Activated CD4-positive, alpha-beta T cell treated with anti-CD3 and anti-CD28 coated beads for 36 hours (primary cell): ENCODE measurements at regions not wholly inside any gene's neighbourhood (a gene's known extent, or its start where the extent isn't known, plus 50 kb on each side); places are given as distances from the start of the nearest gene placed in this dataset.

Experiments
- ATAC-seq: fragments of 200-7000 bp; cut with Tn5 transposase; one replicate; pipeline ENCODE4 v1.10.0; 2021; ENCODE audit warnings: mild to moderate bottlenecking, moderate library complexity
- CTCF ChIA-PET: fragments of 350-600 bp; sonication (Branson Sonifier 250); formaldehyde crosslinking; loops from one replicate; lab custom pipeline; 2021; ENCODE audit warnings: antibody characterized with exemption; lab: Charles Lee
- POLR2A ChIA-PET: fragments of 350-600 bp; sonication (Branson Sonifier 250); formaldehyde crosslinking; loops from one replicate; lab custom pipeline; 2021; ENCODE audit warnings: antibody characterized with exemption, inconsistent platforms; lab: Charles Lee
- DNase-seq: peaks from one replicate; pipeline ENCODE4 v3.0.0-alpha.2; 2020
- H3K27ac Mint-ChIP-seq: one replicate; pipeline ENCODE4 v1.8.0; 2021; ENCODE audit warnings: mixed read lengths
- H3K27me3 Mint-ChIP-seq: one replicate; pipeline ENCODE4 v1.8.0; 2021; ENCODE audit warnings: mixed read lengths
- H3K36me3 Mint-ChIP-seq: one replicate; pipeline ENCODE4 v1.8.0; 2021; ENCODE audit warnings: low read depth, mixed read lengths
- H3K4me1 Mint-ChIP-seq: one replicate; pipeline ENCODE4 v1.8.0; 2021; ENCODE audit warnings: mixed read lengths
- H3K4me3 Mint-ChIP-seq: one replicate; pipeline ENCODE4 v1.8.0; 2021; ENCODE audit warnings: mild to moderate bottlenecking, moderate library complexity, mixed read lengths
- H3K9me3 Mint-ChIP-seq: one replicate; pipeline ENCODE4 v1.8.0; 2021; ENCODE audit warnings: low read depth, mixed read lengths
- intact Hi-C, 2 experiments: fragments of 100-400 bp; cut with DNase I in 1 of 2; cut with micrococcal nuclease in 1 of 2; formaldehyde crosslinking; loops; one replicate each; pipeline versions ENCODE4 v1.14.2 to v1.15.1; 2022 to 2024; cut with DNase I, micrococcal nuclease

DNA sequence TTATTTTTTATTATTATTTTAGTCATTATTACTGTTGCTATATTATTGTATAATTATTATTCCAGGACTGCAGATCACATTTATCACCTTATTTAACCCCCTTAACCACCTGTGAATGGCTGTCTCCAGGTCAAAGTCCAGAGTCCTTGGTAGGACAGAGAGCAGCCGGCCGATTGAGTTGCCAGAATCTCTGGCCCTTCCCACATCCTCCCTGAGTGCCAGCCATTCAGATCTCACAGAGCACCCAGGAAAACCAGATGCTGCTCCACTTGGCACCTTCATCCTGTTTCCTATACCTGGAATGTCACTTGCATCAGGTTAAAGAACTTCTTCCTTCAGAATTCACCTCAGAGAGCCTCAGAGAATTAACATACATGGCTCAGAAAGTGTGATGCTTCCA, 101.1 kb downstream of the ELAPOR2 start:
- POLR2A ChIA-PET = no interaction called here
- no peak for DNase-seq
- CTCF ChIA-PET = no interaction called here
- ATAC-seq = no peak
- Mint-ChIP-seq H3K4me1 (peaks cover 11% of the 10 kb centered on the region), H3K4me3 (no peak overlapping the region), H3K9me3 (peaks cover 5% of the 10 kb centered on the region), H3K27me3 (no peaks in the 10 kb centered on the region), H3K36me3 (no peaks in the 10 kb centered on the region), H3K27ac (no peak overlapping the region)
- intact Hi-C loops = no loop called here

DNA sequence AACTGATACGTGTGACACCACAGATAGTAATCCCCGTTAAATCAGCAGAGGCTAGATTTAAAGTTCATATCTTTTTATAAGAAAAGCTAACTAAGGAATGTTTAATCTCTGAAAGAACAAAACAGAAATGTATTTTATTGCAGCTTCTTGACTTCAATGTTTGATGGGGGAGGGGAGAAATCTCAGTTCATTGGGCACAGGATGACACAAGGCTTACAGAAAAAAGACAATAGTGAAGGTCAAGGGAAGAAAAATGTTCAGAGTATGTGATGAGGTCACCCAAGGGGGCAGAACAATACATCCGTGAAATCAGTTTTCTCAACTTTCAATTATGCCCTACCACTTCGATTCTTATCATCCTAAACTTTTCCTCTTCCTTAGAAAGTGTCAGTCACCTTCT, 102.9 kb downstream of the ELAPOR2 start:
- Mint-ChIP-seq H3K4me3 (no peak overlapping the region), H3K27me3 (no peaks in the 10 kb centered on the region), H3K4me1 (peaks cover 11% of the 10 kb centered on the region), H3K27ac (no peak overlapping the region), H3K36me3 (no peaks in the 10 kb centered on the region), H3K9me3 (peaks cover 5% of the 10 kb centered on the region)
- ATAC-seq = no peak
- ChIA-PET CTCF (interaction anchor here (0.7 kb wide), 1 partner anchor 18 kb away, joined by 4 read pairs; no protein-coding TSS in a partner anchor), POLR2A (no interaction called here)
- no peak for DNase-seq
- intact Hi-C loops = no loop called here

- no peak for ATAC-seq
- Mint-ChIP-seq H3K27ac (no peak overlapping the region), H3K27me3 (no peaks in the 10 kb centered on the region), H3K36me3 (no peaks in the 10 kb centered on the region), H3K4me1 (peaks cover 11% of the 10 kb centered on the region), H3K9me3 (peaks cover 5% of the 10 kb centered on the region), H3K4me3 (no peak overlapping the region)
- DNase-seq = no peak
- CTCF ChIA-PET = interaction anchor here (0.7 kb wide), 2 partner anchors 13 to 19 kb away, joined by 4 to 5 read pairs; no protein-coding TSS in a partner anchor
- intact Hi-C loops = no loop called here
- POLR2A ChIA-PET = interaction anchor here (0.7 kb wide), 1 partner anchor 191 kb away, joined by 5 read pairs; no protein-coding TSS in a partner anchor
Observed at GRCh38 chr7:86955895-86956503, 103.5 kb downstream of the ELAPOR2 start.

- Mint-ChIP-seq H3K4me3 (no peak overlapping the region), H3K4me1 (peaks cover 11% of the 10 kb centered on the region), H3K27ac (no peak overlapping the region), H3K9me3 (peaks cover 5% of the 10 kb centered on the region), H3K36me3 (no peaks in the 10 kb centered on the region), H3K27me3 (no peaks in the 10 kb centered on the region)
- DNase-seq (no peak), ATAC-seq (no peak)
- CTCF ChIA-PET = no interaction called here
- intact Hi-C loops = no loop called here
- POLR2A ChIA-PET = no interaction called here
Observed at GRCh38 chr7:86954971-86955370, 104.5 kb downstream of the ELAPOR2 start.

- DNase-seq = no peak
- intact Hi-C loops = no loop called here
- Mint-ChIP-seq H3K4me3 (no peak overlapping the region), H3K36me3 (no peaks in the 10 kb centered on the region), H3K27me3 (no peaks in the 10 kb centered on the region), H3K27ac (no peak overlapping the region), H3K4me1 (peaks cover 11% of the 10 kb centered on the region), H3K9me3 (no peaks in the 10 kb centered on the region)
- no peak for ATAC-seq
- ChIA-PET CTCF (no interaction called here), POLR2A (no interaction called here)
Observed at GRCh38 chr7:86953653-86954336, 105.7 kb downstream of the ELAPOR2 start.

DNA sequence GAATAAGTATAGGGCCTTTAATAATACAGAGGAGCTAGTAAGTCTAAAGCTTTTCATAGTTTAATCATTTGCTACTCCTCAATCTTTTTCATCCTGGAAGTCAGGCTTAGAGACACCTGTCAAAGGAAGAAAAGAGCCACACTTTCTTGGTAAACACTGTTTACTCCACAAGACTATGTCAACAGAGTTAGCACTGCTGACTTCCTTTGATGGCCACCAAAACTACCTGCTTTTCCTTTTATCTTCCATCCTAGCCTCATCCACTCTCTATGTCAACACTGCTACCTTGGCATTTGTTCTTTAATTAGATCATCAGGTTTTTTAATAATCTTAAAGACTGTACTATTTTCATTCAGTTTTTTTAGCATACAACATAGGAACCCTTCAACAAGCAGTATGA, 106.2 kb downstream of the ELAPOR2 start:
- POLR2A ChIA-PET = no interaction called here
- CTCF ChIA-PET = interaction anchor here (0.8 kb wide), 1 partner anchor 27 kb away, joined by 4 read pairs; no protein-coding TSS in a partner anchor
- H3K27ac Mint-ChIP-seq = no peak overlapping the region
- no peak for ATAC-seq
- no peaks in the 10 kb centered on the region for H3K36me3 Mint-ChIP-seq
- H3K4me3 Mint-ChIP-seq = no peak overlapping the region
- peaks cover 11% of the 10 kb centered on the region for H3K4me1 Mint-ChIP-seq
- no peaks in the 10 kb centered on the region for H3K9me3 Mint-ChIP-seq
- intact Hi-C loops = no loop called here
- H3K27me3 Mint-ChIP-seq = no peaks in the 10 kb centered on the region
- no peak for DNase-seq

DNA sequence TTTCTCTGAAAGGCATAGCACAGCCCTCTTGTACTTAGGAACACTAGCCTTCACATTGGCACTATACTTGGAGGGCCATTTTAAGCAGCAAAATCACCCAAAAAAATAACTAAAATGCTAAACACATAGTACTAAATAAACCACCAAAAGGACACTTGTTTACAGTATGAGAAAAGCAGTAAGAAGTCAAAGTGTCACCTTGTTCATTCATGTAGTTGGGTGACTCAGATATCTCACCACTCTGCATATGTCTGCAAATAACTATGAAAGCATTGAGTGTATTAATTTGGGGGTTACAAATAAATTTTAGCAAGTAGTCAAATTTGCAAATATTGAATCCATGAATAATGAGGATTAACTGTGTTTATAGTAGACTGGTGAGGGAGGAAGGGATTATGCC, 107.6 kb downstream of the ELAPOR2 start:
- no peaks in the 10 kb centered on the region for H3K9me3 Mint-ChIP-seq
- no peak overlapping the region for H3K27ac Mint-ChIP-seq
- H3K4me1 Mint-ChIP-seq = peaks cover 9% of the 10 kb centered on the region
- H3K27me3 Mint-ChIP-seq = no peaks in the 10 kb centered on the region
- ATAC-seq (no peak), DNase-seq (no peak)
- intact Hi-C loops = no loop called here
- POLR2A ChIA-PET = no interaction called here
- no peaks in the 10 kb centered on the region for H3K36me3 Mint-ChIP-seq
- no peak overlapping the region for H3K4me3 Mint-ChIP-seq
- CTCF ChIA-PET = no interaction called here

GRCh38 chr7:86950944-86951343, 108.5 kb downstream of the ELAPOR2 start:
- Mint-ChIP-seq H3K36me3 (no peaks in the 10 kb centered on the region), H3K9me3 (no peaks in the 10 kb centered on the region), H3K27me3 (peaks cover 2% of the 10 kb centered on the region), H3K4me1 (peaks cover 3% of the 10 kb centered on the region), H3K4me3 (no peak overlapping the region), H3K27ac (no peak overlapping the region)
- intact Hi-C loops = no loop called here
- CTCF ChIA-PET = interaction anchor here (0.5 to 1.6 kb wide), 4 partner anchors 9 to 54 kb away, joined by 3 to 5 read pairs (median 4); no protein-coding TSS in a partner anchor
- POLR2A ChIA-PET = no interaction called here
- no peak for ATAC-seq
- DNase-seq = no peak

- ATAC-seq = no peak
- DNase-seq = no peak
- Mint-ChIP-seq H3K9me3 (no peaks in the 10 kb centered on the region), H3K36me3 (no peaks in the 10 kb centered on the region), H3K27ac (no peak overlapping the region), H3K27me3 (peaks cover 3% of the 10 kb centered on the region), H3K4me3 (no peak overlapping the region), H3K4me1 (peaks cover 2% of the 10 kb centered on the region)
- POLR2A ChIA-PET = no interaction called here
- CTCF ChIA-PET = interaction anchor here (1.0 to 1.6 kb wide), 6 partner anchors 9 to 203 kb away, joined by 3 to 5 read pairs (median 4); no protein-coding TSS in a partner anchor
- intact Hi-C loops = no loop called here
Observed at GRCh38 chr7:86950360-86950759, 109.1 kb downstream of the ELAPOR2 start.

- no peak for ATAC-seq
- H3K27ac Mint-ChIP-seq = no peak overlapping the region
- H3K36me3 Mint-ChIP-seq = no peaks in the 10 kb centered on the region
- no peak for DNase-seq
- H3K27me3 Mint-ChIP-seq = peaks cover 3% of the 10 kb centered on the region
- H3K9me3 Mint-ChIP-seq = no peaks in the 10 kb centered on the region
- intact Hi-C loops = no loop called here
- POLR2A ChIA-PET = no interaction called here
- CTCF ChIA-PET = interaction anchor here (0.7 to 1.6 kb wide), 6 partner anchors 8 to 204 kb away, joined by 3 to 5 read pairs (median 4); no protein-coding TSS in a partner anchor
- H3K4me3 Mint-ChIP-seq = no peak overlapping the region
- peaks cover 2% of the 10 kb centered on the region for H3K4me1 Mint-ChIP-seq
Observed at GRCh38 chr7:86949779-86950260, 109.6 kb downstream of the ELAPOR2 start.

GRCh38 chr7:86949052-86949778, 110.2 kb downstream of the ELAPOR2 start:
- Mint-ChIP-seq H3K4me3 (no peak overlapping the region), H3K36me3 (no peaks in the 10 kb centered on the region), H3K27ac (no peak overlapping the region), H3K9me3 (no peaks in the 10 kb centered on the region), H3K27me3 (peaks cover 3% of the 10 kb centered on the region), H3K4me1 (peaks cover 2% of the 10 kb centered on the region)
- CTCF ChIA-PET = interaction anchor here (0.5 to 1.6 kb wide), 6 partner anchors 10 to 100 kb away, joined by 3 to 5 read pairs (median 3); no protein-coding TSS in a partner anchor
- POLR2A ChIA-PET = no interaction called here
- DNase-seq (no peak), ATAC-seq (no peak)
- intact Hi-C loops = no loop called here
